ENCODE measurements at regions not wholly inside any gene's neighbourhood (a gene's known extent, or its start where the extent isn't known, plus 50 kb on each side); places are given as distances from the start of the nearest gene placed in this dataset.
A peak's percentile ranks its signal among the peaks of the same experiment; 100 is the strongest.

DNA sequence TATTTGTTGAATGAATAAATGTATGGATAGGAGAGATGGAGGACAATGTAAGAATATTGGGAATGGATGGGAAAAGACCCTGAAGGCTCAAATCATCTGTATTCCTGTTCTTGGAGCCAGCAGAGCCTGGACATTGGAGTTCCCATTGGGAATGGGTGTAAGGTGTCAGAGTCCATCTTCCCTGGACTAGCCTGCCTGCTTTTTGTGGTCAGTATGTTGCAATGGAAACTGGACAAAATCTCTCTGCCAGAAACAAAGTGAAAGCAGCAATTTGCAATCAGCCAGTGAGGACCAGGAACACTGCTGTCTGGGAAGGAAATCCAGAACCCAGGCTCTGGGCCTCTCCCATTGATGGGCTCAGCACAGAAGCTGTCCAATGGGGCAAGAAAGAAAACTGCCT lies 83.5 kb upstream of the SKOR2 start:
- DNase-seq (ENCODE audit: low read depth), result no peak

DNA sequence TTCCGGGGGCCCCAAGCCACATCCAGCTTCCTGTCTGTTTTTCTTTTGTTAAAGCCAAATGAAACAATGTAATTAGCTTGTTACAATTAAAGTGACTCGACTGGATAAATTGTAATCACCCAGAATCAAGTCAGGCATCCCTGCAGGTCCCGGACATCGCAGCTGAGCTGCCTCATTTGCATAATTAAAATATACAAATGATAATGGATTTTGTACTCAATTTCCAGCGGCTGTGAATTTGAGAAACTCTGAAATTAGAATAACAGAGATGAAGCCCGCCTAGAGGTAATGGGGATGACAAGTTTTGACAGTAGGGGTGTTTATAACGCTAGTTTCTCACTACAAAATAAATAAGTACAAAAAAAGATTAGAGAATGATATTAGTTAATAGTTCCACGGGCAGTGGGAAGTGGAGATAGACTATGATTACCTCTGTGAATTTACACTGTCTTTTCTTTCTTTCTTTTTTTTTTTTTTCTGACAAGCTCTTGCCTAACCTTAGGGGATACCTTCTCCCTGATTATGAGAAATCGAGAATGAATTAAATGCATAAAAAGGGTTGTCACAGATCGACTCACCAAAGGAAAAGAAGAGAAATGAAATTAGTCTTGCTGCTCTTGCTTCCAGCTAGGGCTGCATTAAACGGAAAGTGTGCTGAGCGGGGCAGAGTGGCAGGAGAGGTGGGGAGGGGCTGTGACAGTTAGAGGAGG lies 82.6 kb upstream of the SKOR2 start:
- DNase-seq (ENCODE audit: low read depth), result no peak

DNA sequence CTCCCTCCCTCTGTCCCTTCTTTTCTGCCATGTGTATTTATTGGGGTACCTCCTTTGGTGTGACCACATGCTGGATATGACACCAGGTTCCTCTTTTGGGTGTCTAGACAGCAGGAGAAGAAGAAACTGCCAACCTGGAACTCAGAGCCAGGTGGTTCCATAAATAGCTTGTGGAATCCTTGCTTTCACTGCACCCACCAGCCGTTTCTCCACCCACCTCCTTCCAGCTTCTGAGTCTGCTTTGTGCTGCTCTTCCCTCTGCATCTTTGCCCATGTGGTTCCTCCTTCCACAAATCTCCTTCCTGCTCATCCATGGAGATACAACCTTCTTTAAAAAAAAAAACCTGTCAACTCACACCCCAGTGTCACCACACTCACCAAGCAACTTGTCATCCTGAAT lies 80.2 kb upstream of the SKOR2 start:
- DNase-seq (ENCODE audit: low read depth), result no peak

DNA sequence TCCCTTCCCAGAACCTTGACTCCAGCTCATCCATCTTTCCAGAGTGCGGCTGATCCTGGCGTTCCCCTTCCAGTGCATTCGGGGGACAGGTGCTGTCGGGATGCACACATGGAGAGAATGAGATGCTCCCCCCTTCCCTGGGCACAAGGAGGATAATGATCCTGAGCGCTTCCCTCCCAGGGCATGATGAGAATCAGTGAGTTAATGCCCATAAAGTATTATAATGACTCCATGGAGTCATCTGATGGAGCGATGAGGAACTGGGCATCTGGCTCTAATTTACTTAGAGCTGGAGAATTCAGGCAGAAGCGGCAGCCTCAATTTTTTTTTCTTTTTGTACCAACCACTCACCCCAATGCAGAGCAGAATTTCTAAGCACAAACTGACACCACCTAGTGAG lies 79.6 kb upstream of the SKOR2 start:
- DNase-seq (ENCODE audit: low read depth), result no peak

DNA sequence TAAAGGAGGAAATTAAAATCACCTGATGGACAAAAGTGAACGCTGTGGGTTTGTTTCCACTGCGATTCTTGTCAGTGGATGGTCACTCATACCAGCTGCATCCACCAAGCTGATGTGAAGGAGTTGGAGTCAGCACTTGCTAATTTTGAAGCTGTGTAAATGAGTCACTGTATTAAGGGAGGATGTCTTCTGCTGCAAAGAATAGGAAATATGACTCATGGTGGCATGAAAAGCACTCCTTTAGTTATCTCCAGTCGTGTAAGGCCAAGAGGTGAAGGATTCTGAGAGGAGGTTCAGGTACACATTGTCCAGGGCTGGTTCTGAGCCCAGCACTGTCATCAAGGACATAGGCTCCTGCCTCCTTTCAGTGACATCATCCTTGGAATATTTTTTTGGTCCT lies 71.7 kb upstream of the SKOR2 start:
- peak; percentile 1 for DNase-seq (ENCODE audit: low read depth)

DNA sequence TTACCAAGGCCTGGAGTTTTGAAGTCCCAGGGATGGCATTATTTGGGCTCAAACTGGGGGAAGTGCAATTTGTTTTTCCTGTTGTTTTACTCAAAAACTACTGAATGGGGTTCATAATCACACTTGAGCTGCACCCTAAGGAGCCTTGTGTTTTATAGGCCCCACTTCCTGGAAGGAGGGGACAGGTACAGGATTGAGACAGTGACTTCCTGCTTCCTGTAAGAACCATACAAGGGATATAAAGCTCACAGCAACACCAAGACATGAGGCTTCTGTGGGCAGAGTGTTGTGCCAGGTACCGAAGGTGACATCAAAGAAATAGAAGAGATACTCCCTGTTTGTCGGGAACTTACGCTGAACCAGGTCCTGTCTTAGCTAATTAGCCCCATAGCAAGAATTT lies 70.4 kb upstream of the SKOR2 start:
- no peak for DNase-seq (ENCODE audit: low read depth)

DNA sequence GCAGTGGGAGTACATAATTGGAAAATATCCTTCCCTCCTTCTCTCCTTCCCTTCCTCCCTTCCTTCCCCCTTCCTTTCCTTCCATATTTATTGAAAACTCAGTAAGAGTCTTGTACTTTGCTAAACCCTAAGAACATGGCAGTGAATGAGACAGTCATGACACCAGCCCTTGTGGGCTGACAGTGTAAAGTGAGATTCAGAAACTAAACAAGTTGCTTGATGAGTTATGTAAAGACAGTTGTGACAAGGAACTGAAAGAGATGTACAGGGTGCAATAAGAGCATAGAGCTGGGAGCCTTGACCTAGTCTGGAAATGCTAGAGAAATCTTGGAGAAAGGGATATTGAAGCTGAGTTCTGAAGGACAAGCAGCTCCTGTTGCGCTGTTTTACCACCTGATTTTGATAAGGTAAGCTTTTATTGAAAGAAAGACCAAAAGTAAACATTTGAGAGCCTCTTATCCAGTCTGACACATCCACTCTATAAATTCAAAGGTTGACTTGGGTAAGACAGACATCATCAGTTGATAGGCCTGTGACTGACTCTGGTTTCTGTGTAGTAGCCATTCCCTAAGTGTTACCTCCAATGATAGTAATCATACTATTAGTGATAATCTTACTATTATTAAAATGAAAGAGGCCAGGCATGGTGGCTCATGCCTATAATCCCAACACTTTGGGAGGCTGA lies 66.5 kb upstream of the SKOR2 start:
- no peak for DNase-seq (ENCODE audit: low read depth)

DNA sequence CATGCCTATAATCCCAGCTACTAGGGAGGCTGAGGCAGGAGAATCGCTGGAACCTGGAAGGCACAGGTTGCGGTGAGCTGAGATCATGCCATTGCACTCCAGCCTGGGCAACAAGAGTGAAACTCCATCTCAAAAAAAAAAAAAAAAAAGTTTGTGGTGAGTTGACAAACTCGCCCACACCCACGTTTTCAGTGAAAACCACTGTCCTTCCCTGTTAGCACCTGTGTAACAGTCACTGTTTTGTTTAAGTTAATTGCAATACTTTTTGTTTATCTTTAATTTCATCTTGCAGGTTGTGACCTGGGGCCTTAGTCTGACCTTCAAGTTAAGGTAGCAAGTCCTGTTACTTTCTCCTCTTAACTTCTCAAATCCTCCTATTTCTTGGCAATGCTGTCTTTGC lies 65.5 kb upstream of the SKOR2 start:
- no peak for DNase-seq (ENCODE audit: low read depth)

DNA sequence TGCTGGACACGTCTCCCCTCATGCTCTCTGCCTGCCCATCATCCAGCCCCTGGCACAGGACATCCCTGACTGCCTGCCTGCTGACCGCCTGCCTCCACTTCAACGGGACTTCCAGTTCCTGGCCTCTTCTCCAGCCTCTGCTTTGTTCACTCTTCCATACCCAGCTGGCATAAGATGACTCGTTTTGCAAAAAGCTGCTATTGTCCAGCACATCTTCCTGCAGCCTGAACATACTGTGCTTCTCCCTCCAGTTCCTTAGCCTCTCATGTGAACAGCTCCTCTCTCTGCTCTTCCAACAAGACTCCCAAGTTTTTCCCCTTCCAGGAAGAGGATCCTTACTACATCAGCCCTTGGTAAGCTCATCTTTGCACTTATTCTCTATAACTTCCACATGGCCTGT lies 62.4 kb upstream of the SKOR2 start:
- peak; percentile 1 for DNase-seq (ENCODE audit: low read depth)

DNA sequence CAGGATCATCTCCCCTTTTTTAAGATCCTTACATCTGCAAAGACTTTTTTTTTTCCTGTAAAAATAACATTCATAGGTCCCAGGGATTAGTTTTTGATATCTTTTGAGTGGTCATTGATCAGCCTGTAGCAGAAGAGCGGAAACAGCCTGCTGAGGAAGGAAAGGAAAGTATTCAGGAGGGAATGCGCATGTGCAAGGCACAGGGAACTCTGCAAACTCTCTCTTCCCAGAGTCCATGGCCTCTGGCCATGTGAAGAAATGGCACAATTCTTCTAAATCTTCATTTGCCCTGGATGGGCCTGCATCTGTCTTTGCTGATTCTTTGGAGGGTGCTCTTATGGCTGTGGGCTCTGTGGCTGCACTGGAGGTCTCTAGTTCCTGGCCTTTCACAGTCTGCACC lies 60.1 kb upstream of the SKOR2 start:
- DNase-seq (ENCODE audit: low read depth), result no peak
